Esophagus squamous epithelium (tissue), 5 donors: ENCODE measurements at regions not wholly inside any gene's neighbourhood (a gene's known extent, or its start where the extent isn't known, plus 50 kb on each side); places are given as distances from the start of the nearest gene placed in this dataset.

Experiments
- DNase-seq: peaks from one replicate; lab custom pipeline; 2025; lab: John Stamatoyannopoulos, UW
- H3K27ac ChIP-seq, 4 donors: fragments of 200-600 bp; sonication (generic); one replicate each; pipeline ENCODE4 v1.5.1; 2016 to 2019; ENCODE audit warnings: mild to moderate bottlenecking in 1 of 4
- H3K27me3 ChIP-seq, 4 donors: fragments of 200-600 bp; sonication (generic); 1 replicate in 3 of 4; 2 replicates in 1 of 4; pipeline versions ENCODE4 v1.5.1 to v1.6.0; 2017 to 2021; ENCODE audit warnings: antibody characterized with exemption in 1 of 4
- H3K36me3 ChIP-seq, 3 donors: fragments of 200-600 bp; sonication (generic); one replicate each; pipeline ENCODE4 v1.5.1; 2016 to 2019
- H3K4me1 ChIP-seq, 3 donors: fragments of 200-600 bp; sonication (generic); one replicate each; pipeline ENCODE4 v1.5.1; 2017 to 2019
- H3K4me3 ChIP-seq, 4 donors: fragments of 200-600 bp; sonication (generic); 1 replicate in 3 of 4; 2 replicates in 1 of 4; pipeline ENCODE4 v1.5.1; 2016 to 2019; ENCODE audit warnings: mild to moderate bottlenecking in 2 of 4, moderate library complexity in 1 of 4
- H3K9me3 ChIP-seq, 3 donors: fragments of 200-600 bp; sonication (generic); one replicate each; pipeline ENCODE4 v1.5.1; 2016 to 2019
- CTCF ChIP-seq, 6 experiments: fragments of 450-650 bp in 4 of 6; fragments of 200-600 bp in 2 of 6; sonication (generic) in 2 of 6; IDR thresholded peaks; one replicate each; pipeline ENCODE4 v1.5.1; 2016 to 2019; ENCODE audit warnings: antibody characterized with exemption in 6 of 6, mild to moderate bottlenecking in 4 of 6, moderate library complexity in 4 of 6
- POLR2A ChIP-seq, 4 donors: fragments of 450-650 bp; IDR thresholded peaks; one replicate each; pipeline ENCODE4 v1.6.1; 2017; ENCODE audit warnings: antibody characterized with exemption in 4 of 4, mild to moderate bottlenecking in 4 of 4, moderate library complexity in 3 of 4
- WGBS, 2 donors: methylation state at CpG; one replicate each; pipeline ENCODE4 v1.1.5; 2018; 5-methylcytosine and 5-hydroxymethylcytosine counted together
- intact Hi-C: fragments of 100-400 bp; cut with DNase I; formaldehyde crosslinking; loops from one replicate; pipeline ENCODE4 v1.15.0; 2022
- donor health status: DM: yes; HTN: yes; CAD: no.

GRCh38 chr7:17456541-17456940 is 158.1 kb downstream of the AHR start:
- intact Hi-C loops, result no loop called here
- WGBS, 2 donors, result 11 to 15% methylated on average over 2 of the region's 2 CpGs
- no peak for TF ChIP-seq POLR2A (IDR thresholded peaks at IDR 0.05)
- TF ChIP-seq CTCF (IDR thresholded peaks at IDR 0.05), result no peak

GRCh38 chr7:17460001-17460400 is 161.5 kb downstream of the AHR start:
- Histone ChIP-seq H3K4me1 (peaks cover 0 to 16% (median 6%) of the 10 kb centered on the region in 3 donors), H3K36me3 (no peaks in the 10 kb centered on the region), H3K9me3 (no peaks in the 10 kb centered on the region), H3K27me3 (no peaks in the 10 kb centered on the region), H3K4me3 (no peak overlapping the region), H3K27ac (no peak overlapping the region)
- no peak for TF ChIP-seq POLR2A (IDR thresholded peaks at IDR 0.05)
- no peak for TF ChIP-seq CTCF (IDR thresholded peaks at IDR 0.05)
- intact Hi-C loops, result no loop called here
- DNase-seq, result no peak

More at GRCh38 chr7:17456541-17456940, 158.1 kb downstream of the AHR start:
- H3K27me3 ChIP-seq, result no peaks in the 10 kb centered on the region
- H3K27ac ChIP-seq, result no peak overlapping the region
- H3K4me1 ChIP-seq, result peaks cover 0 to under 1% (median 0%) of the 10 kb centered on the region in 3 donors
- H3K9me3 ChIP-seq, result no peaks in the 10 kb centered on the region
- H3K36me3 ChIP-seq, result no peaks in the 10 kb centered on the region
- H3K4me3 ChIP-seq, result no peak overlapping the region
- no peak for DNase-seq

GRCh38 chr7:17460665-17461064 is 162.2 kb downstream of the AHR start:
- WGBS, 2 donors, result 68 to 95% methylated on average over 4 of the region's 4 CpGs
- no peak for DNase-seq
- Histone ChIP-seq H3K4me3 (no peak overlapping the region), H3K27me3 (no peaks in the 10 kb centered on the region), H3K9me3 (no peaks in the 10 kb centered on the region), H3K4me1 (peaks cover 0 to 16% (median 6%) of the 10 kb centered on the region in 3 donors), H3K27ac (no peak overlapping the region), H3K36me3 (no peaks in the 10 kb centered on the region)
- TF ChIP-seq CTCF (IDR thresholded peaks at IDR 0.05) (no peak), POLR2A (IDR thresholded peaks at IDR 0.05) (no peak)
- intact Hi-C loops, result no loop called here

GRCh38 chr7:17462131-17462631 is 163.7 kb downstream of the AHR start:
- Histone ChIP-seq H3K4me3 (no peak overlapping the region), H3K9me3 (no peaks in the 10 kb centered on the region), H3K27ac (no peak overlapping the region), H3K36me3 (no peaks in the 10 kb centered on the region), H3K4me1 (peaks cover 0 to 19% (median 6%) of the 10 kb centered on the region in 3 donors), H3K27me3 (peaks cover 0 to 10% (median 0%) of the 10 kb centered on the region in 4 donors)
- WGBS, 2 donors, result 19 to 21% methylated on average over 3 of the region's 3 CpGs
- no peak for DNase-seq
- intact Hi-C loops, result no loop called here
- no peak for TF ChIP-seq CTCF (IDR thresholded peaks at IDR 0.05)
- no peak for TF ChIP-seq POLR2A (IDR thresholded peaks at IDR 0.05)

- intact Hi-C loops, result no loop called here
- TF ChIP-seq CTCF (IDR thresholded peaks at IDR 0.05) (no peak), POLR2A (IDR thresholded peaks at IDR 0.05) (no peak)
- no peaks in the 10 kb centered on the region for H3K9me3 ChIP-seq
- WGBS, 2 donors, result 79 to 81% methylated on average over 4 to 5 of the region's 5 CpGs
- peaks cover 0 to 19% (median 6%) of the 10 kb centered on the region in 3 donors for H3K4me1 ChIP-seq
- H3K27ac ChIP-seq, result no peak overlapping the region
- H3K27me3 ChIP-seq, result peaks cover 0 to 14% (median 0%) of the 10 kb centered on the region in 4 donors
- no peak overlapping the region for H3K4me3 ChIP-seq
- DNase-seq, result no peak
- H3K36me3 ChIP-seq, result no peaks in the 10 kb centered on the region
Observed at GRCh38 chr7:17463511-17464085, 165.1 kb downstream of the AHR start.
